ENCODE measurements at regions not wholly inside any gene's neighbourhood (a gene's known extent, or its start where the extent isn't known, plus 50 kb on each side); places are given as distances from the start of the nearest gene placed in this dataset.
A peak's percentile ranks its signal among the peaks of the same experiment; 100 is the strongest.
"Not testable (repeated sequence)": the region's sequence is repeated elsewhere in the genome, so short reads cannot be mapped to it uniquely, and the experiment has no call there.

- DNase-seq (ENCODE audit: low spot score), result no peak
Observed at GRCh38 chr5:72692651-72693442, 123.6 kb upstream of the TNPO1 start.

GRCh38 chr5:72692231-72692637 is 124.2 kb upstream of the TNPO1 start:
- no peak for DNase-seq (ENCODE audit: low spot score)

GRCh38 chr5:72691751-72692150 is 124.7 kb upstream of the TNPO1 start:
- no peak for DNase-seq (ENCODE audit: low spot score)

GRCh38 chr5:72688916-72689315 is 127.5 kb upstream of the TNPO1 start:
- DNase-seq (ENCODE audit: low spot score), result no peak

- DNase-seq (ENCODE audit: low spot score), result no peak
Observed at GRCh38 chr5:72687288-72687687, 129.2 kb upstream of the TNPO1 start.

DNA sequence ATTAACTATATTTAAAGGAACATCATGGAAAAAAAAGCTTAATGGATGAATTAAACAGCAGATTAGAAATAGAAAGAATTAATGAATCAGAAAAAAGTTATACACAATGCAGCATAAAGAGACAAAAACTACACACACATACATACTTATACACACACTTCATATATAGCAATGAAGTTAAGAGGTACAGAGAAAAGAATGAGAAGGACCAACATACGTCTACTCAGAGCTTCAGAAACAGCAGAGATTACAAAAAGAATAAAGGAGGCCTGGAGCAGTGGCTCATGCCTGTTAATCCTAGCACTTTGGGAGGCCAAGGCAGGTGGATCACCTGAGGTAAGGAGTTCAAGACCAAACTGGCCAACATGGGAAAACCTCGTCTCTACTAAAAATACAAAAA is 133.9 kb upstream of the TNPO1 start:
- DNase-seq (ENCODE audit: low spot score), result no peak

- no peak for DNase-seq (ENCODE audit: low spot score)
Observed at GRCh38 chr5:72681781-72682180, 134.7 kb upstream of the TNPO1 start.

DNA sequence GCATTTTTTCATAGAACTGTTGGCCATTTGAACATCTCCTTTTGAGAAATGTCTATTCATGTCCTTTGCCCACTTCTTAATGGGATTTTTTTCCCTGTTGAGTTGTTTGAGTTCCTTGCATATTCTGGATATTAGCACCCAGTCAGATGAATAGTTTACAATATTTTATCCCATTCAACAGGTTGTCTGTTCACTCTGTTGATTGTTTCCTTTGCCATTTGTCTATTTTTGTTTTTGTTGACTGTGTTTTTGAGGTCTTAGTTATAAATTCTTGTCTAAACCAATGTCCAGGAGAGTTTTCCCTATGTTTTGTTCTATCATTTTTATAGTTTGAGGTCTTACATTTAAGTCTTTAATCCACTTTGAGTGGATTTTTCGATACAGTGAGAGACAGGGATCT is 139.0 kb upstream of the TNPO1 start:
- no peak for DNase-seq (ENCODE audit: low spot score)

GRCh38 chr5:72676831-72677230 is 139.6 kb upstream of the TNPO1 start:
- not testable (repeated sequence) for DNase-seq (ENCODE audit: low spot score)

DNA sequence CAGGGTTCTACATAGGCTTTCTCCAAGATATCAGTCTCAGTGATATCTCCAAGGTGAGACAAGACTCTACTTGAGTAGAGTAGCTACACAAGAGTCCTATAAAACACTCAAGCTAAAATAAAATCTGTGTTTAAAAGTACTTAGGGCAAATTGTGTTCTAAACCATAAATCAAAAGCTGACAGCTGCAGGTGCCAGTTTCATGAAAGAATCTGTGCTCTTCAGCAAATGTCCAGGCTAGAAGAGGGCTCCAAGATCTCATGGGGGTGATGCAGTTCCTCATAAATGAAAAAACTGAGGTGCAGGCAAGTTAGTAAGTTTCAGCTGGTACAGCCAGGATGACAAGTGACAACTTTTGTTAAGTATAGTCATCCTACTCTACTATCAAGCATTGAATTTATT is 142.8 kb upstream of the TNPO1 start:
- no peak for DNase-seq (ENCODE audit: low spot score)

- no peak for DNase-seq (ENCODE audit: low spot score)
Observed at GRCh38 chr5:72673180-72673579, 143.3 kb upstream of the TNPO1 start.

- DNase-seq (ENCODE audit: low spot score), result no peak
Observed at GRCh38 chr5:72667708-72668107, 148.8 kb upstream of the TNPO1 start.

GRCh38 chr5:72662936-72663335 is 153.5 kb upstream of the TNPO1 start:
- DNase-seq (ENCODE audit: low spot score), result no peak

DNA sequence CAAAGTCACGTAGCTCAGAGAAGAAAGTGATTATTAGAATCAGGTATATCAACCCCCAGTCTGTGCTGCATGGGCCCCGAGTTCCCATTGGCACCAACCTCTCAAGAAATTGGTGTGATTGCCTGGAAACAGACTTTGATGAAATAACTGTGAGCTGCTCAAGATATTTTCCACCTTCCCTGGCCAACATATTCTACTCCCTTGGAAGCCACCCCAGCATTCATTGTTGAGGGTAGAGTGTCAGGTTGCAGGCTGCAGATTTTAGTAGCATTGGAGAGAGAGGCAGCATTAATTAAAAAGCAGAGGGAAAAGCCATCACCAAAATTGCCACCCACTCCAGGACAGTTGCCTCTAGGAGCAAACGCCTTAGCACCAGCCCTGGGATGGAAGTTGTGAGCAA is 154.2 kb upstream of the TNPO1 start:
- DNase-seq (ENCODE audit: low spot score), result no peak

GRCh38 chr5:72661405-72661804 is 154.2 kb upstream of the ZNF366 start:
- DNase-seq (ENCODE audit: low spot score), result no peak

GRCh38 chr5:72659726-72660125 is 152.5 kb upstream of the ZNF366 start:
- no peak for DNase-seq (ENCODE audit: low spot score)

DNA sequence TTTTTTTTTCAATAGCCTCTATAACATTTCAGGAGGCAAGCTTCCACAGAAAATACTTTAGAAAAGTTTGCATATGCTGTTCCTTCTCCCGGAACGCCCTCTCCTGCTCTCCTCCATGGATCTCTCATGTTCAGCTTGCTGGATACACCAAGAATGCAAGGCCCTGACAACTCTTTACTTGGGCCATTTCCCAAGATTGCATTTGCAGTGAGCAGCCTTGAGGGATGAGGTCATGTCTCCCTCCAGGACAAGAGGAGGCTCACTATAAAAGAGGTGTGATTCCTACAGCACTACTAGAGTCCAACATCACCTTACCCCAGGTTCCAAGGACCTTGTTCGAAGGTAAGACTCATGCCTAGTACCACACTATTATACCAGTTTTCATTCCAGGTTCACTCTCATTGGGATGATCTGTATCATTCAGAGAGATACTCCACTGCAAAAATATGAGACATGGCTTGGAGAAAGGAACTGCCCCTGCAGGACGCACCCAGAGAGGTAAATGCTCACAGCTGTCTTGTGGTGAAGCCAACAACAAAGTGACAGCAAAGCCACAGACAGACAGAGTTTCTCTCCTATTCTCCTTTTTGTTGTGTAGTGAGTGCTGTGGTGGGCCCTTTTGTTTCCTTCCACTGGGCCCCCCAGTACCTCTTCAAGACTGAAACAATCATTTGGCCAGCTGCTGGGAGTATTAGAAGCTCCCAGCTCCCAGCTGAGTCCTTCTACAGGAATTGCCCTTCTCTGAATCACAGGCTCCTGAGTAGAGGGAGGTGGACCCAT is 151.7 kb upstream of the ZNF366 start:
- no peak for DNase-seq (ENCODE audit: low spot score)

GRCh38 chr5:72658161-72658560 is 151.0 kb upstream of the ZNF366 start:
- no peak for DNase-seq (ENCODE audit: low spot score)

GRCh38 chr5:72656756-72657513 is 149.7 kb upstream of the ZNF366 start:
- no peak for DNase-seq (ENCODE audit: low spot score)

DNA sequence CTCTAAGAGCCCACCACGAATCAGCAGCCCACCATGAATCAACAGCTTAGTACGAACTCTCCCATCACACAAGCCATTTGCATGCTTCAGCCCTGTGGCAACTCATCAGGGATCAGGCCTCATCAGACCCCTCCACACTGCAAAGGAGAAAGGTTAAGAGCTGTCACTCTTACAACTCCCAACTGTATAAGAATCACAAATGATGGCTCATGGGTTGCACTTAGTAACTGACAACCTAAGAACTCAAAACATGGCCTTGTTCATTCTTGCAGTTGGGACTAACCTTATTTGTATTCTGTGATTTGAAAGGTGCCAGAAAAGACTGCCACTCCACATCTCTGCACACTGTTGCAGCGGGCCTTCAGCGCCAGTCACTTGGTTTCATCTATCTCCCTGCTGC is 149.1 kb upstream of the ZNF366 start:
- no peak for DNase-seq (ENCODE audit: low spot score)

DNA sequence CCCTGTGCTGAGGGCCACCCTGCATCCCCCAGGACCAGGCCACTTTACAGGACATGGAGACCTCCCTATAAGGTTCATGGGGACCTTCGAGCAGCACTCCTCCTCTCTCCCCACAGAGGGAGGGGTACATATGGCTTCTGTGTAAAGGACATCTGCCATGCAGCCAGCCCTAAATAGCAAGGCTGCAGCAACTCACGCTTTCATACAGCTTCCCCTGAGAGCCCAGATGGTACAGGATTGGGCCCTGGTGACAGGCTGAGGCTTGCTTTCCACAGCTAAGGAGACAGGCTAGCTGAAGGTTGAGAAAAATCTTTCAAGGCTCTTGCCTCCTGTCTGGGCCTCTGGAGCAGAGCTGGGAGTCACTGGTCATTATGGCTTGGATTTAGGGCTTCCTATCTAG is 147.0 kb upstream of the ZNF366 start:
- DNase-seq (ENCODE audit: low spot score), result no peak

DNA sequence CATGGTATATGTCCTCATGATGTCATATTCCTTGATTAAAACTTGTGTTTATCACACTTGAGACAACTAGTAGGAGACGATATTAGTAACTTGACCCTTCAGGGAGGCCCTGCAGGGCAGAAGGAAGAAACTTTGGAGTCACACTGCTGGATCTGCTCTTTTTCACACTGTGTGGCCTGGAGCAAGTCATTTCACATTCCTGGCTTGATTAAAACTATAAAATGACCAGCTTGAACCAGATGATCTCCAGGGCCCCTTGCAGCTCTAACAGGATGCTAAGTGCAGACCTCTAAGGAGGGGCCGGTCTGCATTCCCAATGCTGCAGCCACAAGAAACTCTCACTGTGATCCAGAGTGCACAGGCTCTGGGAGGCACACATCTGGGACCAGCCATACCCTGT is 146.4 kb upstream of the ZNF366 start:
- no peak for DNase-seq (ENCODE audit: low spot score)

DNA sequence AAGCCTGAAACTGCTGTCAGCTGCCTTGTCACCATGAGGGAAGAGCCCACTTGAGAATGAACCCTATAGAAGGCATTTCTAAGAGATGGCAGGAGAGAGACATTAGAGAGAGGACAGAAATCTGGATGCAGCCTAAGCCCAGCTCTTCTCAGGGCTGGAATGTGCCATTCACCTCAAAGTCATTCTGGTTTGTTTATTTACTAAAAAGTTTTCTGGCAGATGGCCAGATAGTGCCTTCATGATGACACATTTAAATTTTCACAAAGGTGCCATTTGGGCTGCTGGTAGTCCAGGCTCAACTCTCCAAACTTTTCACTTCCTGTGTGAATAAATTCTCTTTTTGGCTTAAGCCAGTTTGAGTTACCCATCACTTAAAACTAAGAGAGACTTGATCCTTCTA is 144.6 kb upstream of the ZNF366 start:
- peak; percentile 21 for DNase-seq (ENCODE audit: low spot score)
